ENCODE measurements at regions not wholly inside any gene's neighbourhood (a gene's known extent, or its start where the extent isn't known, plus 50 kb on each side); places are given as distances from the start of the nearest gene placed in this dataset.
"Not testable (repeated sequence)": the region's sequence is repeated elsewhere in the genome, so short reads cannot be mapped to it uniquely, and the experiment has no call there.

DNA sequence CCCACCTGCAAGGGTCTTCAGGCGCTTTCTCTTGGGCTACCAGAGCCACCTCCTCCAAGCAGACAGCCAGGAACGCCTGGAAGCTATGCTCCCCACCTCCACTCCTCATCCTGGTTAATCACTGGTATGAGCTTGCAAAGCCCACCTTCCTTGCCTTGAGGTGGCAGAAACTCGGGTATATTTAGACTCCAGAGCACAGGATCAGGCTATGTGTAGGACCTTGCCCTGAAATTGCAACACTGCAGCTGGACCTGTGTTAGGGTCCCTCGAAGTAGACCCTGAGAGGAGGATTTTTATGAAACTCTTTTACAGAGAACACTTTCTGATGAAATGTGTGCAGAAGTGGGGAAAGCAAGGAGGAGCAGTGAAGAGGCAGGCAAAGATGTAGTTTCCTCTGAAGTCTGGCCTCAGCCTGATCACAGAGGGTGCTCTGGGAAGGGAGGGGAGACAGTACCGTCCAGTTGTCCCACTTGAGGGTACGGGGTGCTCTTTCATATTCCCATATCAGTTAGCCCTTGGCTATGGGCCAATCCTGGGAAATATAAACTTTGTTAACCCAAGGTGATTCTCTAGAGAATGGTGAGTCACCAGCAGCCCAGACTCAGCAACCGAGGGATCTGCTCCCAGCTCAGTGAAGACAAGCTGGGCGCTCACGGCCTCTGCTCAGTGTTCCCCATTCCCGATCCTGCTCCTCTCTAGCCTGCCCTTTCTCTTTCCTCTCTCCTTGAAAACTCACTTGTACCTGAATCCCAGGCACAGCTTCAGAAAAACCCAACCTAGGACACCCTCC, 157.9 kb downstream of the UQCRFS1 start:
- no peak for DNase-seq (ENCODE audit: low read depth)

DNA sequence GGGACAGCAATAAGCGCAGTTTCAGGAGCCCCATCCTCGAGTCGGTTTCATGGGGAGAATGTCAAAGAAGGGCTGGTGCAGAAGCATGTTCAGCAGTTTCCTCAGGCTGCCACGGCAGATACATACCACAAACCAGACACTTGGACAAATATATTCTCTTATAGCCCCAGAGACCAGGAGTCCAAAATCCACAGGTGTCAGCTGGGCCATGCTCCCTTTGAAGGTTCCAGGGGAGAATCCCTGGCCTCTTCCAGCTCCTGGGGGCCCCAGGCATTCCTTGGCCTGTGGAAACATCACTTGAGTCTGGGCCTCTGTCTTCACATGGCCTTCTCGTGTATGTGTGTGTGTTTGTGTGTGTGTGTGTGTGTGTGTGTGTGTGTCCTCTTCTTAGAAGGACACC, 164.1 kb downstream of the UQCRFS1 start:
- no peak for DNase-seq (ENCODE audit: low read depth)

DNA sequence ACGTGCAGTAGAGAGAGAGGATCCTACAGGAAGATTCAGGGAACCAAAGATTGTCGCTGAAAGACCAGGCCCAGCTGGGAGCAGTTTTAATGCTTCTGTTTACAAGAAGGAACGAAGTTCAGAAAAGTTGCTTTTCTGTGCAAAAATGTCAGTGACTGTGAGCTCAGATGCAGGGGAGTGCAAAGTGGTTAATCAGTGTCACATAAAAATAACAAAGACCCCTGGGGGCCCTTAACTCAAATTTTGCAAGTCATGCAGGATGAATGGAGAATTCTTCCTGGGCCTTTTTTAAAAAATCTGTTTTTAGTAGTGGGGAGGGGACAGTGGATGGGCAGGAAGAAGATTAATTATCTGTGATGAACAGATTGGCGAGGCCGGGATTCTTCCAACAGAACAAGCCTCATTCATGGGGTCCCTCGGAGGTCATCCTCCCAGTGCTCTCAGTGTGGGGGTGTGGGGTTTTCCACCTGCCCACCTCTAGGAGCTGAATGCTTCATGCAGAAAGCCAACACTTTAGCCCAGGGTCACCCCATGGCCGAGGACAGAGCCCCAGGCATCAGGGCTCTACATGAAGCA, 167.2 kb downstream of the UQCRFS1 start:
- no peak for DNase-seq (ENCODE audit: low read depth)

DNA sequence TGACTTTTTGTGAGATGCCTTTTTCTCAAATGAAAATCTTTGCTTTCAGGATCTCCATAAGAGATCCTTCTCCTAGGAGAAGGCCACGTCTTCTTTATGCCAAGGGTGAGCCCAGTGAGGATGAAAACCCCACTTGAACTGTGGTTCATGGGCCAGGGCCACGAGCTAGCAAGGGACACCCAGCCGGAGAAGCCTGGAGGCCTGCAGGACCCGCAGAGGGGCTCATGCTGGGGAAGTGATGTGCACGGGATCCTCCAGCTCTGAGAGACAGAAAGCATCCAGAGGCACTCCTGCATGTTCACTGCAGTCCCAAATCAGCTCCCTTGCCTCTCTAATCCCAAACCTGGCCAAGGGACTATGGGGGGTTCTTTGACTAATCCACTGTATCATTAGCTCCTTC, 168.9 kb downstream of the UQCRFS1 start:
- DNase-seq (ENCODE audit: low read depth): no peak

DNA sequence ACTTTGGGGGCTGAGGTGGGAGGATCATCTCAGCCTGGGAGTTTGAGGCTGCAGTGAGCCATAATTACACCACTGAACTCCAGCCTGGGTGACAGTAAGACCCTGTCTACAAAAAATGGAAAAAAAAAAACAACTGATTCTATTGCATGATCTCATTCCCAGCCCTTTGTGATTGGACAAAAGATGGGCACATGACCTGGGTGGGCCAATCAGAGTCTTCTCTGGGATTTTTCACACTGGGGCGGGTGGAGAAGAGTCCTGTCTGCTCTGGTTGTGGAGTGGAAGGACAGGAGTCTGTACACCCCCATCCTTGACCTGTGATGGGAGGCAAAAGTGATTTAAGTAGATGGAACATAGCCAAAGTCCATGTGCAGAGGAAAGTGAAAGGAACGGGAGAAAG, 170.5 kb downstream of the UQCRFS1 start:
- DNase-seq (ENCODE audit: low read depth): no peak

DNA sequence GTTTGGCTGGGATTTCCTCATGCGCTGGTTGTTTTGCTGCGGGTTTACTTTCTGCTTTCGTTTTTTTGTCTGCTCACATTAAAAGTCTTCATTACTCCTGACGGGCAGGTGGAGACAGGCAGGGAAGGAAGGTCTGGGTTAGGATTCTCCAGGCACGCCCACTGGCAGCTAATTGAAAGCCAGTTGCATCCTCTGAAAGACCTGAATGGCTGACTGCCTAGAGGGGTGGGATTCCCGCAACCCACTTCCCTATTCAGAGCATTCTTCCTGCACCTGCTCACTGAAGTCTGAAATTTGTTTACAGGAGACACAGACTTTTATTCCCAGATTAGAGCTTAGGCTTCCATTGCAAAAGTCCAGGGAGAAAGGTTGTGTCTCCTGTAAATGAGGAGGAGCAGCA, 172.0 kb downstream of the UQCRFS1 start:
- no peak for DNase-seq (ENCODE audit: low read depth)

DNA sequence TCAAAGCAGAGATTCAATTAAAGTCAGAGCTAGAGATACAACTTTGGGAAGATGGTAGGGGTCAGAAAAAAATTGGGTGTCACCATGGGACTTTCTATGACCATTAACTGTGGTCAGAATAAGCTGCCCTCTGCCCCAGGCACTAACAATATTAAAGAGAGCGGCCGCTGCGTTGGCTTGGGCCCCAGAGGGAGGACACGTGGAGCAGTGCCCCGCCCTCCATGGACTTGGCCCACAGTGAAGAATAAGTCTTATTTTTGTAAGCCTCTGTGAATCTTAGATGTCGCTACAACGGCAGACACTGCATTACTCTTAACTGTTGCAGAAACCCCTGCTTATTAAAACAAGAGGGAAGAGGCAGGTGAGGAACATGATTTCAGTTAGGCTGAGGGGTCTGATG, 172.7 kb downstream of the UQCRFS1 start:
- DNase-seq (ENCODE audit: low read depth): no peak

DNA sequence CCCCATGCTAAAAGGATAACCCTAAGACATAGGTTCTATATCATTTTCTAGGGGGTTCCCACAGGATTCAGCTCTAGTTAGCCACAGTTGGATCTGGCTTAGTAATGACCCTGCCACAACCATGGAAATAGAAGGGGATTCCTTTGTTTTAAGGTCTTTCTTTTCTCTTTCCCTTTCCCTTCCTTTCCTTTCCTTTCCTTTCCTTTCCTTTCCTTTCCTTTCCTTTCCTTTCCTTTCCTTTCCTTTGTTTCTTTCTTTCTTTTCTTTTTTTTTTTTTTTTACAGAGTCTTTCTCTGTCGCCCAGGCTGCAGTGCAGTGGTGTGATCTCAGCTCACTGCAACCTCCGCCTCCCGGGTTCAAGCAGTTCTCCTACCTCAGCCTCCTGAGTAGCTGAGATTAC, 173.9 kb downstream of the UQCRFS1 start:
- not testable (repeated sequence) for DNase-seq (ENCODE audit: low read depth)

DNA sequence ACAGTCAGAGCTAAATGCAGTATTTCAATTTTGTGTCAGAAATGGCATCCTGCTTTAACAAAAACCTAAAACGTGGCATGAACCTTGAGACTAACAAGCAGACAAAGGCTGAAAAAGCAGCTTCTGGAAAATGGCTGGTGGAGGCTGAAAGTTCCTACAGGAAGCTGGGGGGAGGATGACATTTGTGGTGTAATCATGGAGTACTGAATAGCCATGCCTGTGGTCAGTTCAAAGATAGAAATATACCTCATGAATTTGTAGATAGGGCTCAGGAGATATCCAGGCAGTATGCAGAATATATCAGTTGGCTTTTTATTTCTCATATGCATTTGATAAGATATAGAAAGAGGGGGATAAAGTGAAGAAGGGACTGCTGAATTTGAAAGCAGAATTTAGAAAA, 181.7 kb downstream of the UQCRFS1 start:
- DNase-seq (ENCODE audit: low read depth): no peak

DNA sequence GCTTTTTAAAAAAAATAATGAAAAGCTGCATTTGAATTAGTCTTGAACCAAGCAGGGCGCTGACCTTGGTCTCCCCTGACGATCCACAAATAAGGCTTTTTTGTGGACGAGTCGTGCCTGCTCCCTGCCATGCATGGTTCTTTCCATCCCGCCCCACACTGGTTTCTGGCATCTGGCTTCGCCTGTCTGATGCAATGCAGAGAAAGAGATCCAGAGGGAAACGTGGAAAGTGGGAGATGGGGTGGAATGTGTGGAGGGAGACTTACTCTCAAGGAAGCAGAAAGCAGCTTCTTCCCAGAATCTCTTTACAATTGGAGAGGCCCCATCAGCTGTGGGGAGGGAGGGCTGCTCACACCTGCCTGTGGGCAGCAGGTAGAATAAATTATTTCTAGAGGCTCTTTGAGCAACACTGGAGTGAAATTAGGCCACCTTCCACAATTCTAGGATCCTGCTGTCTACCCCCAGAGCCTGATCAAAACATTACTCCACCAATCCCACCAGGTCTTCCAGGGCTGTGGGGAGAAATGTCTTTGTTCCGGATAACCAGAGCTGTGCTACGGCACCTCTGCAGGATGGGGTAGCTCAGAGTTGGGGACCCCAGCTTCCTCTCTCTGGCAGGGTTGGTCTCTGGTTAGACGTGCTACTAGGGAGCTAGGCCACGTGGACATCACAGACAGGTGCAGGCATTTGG, 183.5 kb downstream of the UQCRFS1 start:
- DNase-seq (ENCODE audit: low read depth): no peak

DNA sequence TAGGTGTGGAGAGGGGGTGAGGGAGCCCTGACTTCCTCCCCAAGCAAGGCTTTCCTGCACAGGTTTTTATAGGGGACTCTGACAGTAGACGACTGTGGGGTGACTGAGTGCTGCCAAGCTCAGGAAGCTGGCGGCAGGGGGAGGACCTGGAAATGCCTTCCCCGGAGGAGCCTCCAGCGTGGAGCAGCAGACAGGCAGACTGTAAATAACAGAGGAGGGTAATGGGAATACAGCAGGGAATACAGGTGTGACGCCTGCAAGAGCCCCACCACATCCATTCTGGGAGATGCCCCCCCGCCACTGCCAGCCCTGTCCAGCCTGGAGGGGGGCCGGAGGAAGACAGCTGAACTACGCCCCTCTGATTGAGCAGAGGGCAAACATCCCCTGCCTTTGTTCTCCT, 190.4 kb downstream of the UQCRFS1 start:
- DNase-seq (ENCODE audit: low read depth): no peak

DNA sequence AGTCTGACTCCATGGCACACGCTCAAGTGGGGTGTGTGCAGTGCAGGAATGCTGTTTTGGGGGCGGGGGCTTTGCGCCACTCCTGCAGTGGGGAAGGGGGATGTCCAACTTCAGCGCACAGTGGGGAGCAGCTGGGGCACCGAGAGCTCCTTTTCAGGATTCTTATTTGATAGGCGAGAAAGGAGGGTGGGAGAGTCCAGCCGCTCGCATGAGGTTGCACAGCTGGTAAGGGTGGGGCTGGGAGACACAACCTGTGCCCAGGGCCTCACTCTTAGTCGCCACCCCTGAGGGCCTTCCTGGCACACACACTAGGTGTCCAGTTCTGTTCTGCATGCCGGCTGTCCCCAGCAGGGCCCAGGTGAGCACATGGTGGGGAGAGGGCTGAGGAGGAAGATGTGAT, 190.8 kb downstream of the UQCRFS1 start:
- DNase-seq (ENCODE audit: low read depth): no peak

DNA sequence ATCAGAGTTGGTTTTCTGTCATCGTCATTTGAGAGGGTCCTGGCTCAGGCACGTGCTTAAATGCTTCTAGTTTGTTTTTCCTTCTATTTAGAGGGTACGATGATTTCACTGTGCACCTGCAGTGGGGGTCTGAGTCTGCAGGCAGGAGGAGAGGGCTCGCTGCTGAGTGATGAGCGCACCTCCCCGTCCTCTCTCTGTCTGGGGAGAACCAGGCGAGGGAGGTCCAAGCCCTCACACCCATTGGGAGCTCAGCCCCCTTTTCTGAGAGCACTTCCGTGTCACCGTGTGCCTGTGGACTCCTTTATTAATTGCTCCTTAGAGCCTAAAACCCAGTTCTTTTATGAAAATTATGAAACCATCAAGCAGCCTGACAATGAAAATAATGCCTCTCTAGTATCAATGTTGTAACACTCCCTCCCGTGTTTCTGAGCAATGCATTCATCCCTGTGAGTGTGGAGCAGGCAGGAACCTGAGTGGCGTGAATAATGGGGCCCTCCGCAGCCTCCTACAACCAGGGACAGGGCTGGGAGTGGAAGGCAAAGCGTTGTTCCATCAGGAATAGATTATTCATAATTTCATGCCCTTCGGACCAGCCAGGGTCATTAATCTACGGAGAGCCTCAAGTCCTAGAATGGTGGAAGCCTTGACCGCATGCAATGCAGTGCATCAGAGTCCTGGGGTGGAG, 191.6 kb downstream of the UQCRFS1 start:
- DNase-seq (ENCODE audit: low read depth): no peak

DNA sequence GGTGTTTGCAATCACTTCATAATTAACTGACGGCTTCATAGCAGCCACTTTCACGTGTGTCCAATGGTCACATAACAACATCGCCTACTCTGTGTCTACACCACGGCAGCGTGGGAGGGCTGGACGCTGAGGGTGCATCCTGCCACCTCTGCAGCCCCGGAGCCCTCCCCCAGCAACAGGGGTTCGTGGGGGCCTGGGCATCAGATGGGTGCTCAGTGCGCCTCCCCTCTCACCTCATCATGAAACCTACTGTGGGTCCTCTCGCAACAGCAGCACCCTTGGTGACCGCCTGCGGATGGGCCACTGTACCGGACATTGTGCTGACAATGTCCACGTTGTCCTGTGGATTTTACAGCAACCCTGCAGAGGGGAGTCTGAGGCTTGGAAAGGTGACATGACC, 193.5 kb downstream of the UQCRFS1 start:
- DNase-seq (ENCODE audit: low read depth): no peak

DNA sequence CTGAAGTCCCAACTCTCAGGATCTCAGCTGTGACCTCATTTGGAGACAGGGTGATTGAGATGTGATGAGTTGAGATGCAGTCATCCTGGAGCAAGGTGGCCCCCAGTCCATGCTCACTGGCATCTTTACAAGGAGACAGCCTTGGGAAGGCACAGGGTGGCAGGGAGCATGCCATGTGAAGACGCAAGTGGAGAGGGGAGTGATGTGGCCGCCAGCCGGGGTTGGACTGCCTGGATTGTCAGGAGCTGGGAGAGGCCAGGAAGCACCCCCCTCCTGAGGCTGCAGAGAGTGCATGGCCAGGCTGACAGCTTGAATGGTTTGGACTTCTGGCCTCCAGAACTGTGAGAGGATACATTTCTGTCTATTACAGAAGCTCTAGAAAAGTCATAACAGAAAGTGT, 194.4 kb downstream of the UQCRFS1 start:
- DNase-seq (ENCODE audit: low read depth): no peak

DNA sequence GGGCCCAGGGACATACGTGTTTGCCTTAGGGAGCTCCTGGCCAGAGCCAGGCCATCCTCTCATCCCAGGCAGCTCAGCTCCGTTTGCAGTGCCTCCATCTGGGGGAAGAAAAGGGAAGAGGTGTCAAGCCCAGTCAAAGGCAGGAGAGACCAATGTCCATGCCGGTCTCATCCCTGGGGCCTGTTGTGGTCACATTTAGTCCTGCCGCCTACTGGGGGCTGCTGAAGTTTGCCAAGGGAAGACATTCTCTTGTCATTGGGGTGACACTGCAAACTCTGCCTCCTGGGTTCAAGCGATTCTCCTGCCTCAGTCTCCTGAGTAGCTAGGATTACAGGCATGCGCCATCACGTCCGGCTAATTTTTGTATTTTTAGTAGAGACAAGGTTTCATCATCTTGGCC, 195.2 kb downstream of the UQCRFS1 start:
- DNase-seq (ENCODE audit: low read depth): no peak

DNA sequence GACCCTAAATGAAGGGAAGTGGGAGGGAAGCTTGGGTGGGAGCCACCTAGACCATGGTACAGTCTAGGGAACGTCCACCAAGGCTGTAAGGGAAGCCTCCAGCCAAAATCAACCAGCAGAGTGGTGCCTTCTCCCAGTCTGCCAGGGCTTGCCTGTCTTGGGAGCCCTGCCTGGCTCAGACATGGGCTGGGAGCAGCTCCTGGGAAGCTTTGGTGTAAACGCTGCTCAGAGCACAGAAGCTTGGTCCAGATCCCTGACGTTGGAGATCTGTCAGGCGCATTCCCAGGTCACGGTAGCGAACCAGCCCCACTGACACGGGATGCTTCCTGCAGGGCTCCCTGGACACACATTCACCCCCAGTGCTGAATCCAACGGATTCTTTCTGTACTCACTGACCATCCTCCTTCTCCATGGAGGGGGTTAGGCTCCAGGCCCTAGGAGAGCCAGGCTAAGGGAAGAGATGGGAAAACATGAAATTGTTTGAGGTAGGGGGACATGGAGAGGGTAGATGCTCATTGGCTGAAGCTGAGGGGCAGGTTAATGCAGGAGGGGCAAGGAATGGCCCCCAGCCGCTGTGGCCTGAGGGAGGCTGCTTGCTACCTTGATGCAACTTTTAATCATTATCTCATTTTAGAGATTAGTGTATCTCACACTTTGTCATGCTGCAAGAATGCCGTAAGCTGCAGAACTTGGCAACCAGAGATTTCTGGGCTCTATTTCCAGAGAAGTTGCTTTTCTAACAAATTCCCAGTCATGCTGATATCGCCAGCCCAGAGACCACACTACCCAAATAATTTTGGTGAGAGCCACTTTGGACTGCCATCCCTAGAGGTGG, 195.8 kb downstream of the UQCRFS1 start:
- no peak for DNase-seq (ENCODE audit: low read depth)

DNA sequence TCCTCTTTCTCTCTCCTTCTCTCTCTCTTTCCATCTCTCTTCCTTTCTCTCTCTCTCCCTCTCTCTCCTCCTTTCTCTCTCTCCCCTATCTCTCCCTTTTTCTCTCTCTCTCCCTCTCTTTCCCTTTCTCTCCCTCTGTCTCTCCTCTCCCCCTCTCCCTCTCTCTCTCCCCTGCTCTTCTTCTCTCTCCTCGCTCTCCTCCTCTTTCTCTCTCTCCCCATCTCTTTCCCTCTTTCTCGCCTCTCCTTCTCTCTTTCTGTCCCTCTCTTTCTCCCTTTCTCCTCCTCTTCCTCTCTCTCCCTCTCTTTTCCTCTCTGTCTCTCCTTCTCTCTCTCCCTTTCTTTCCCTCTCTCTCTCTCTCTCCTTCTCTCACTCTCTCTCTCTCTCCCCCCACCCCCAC, 196.6 kb downstream of the UQCRFS1 start:
- no peak for DNase-seq (ENCODE audit: low read depth)

DNA sequence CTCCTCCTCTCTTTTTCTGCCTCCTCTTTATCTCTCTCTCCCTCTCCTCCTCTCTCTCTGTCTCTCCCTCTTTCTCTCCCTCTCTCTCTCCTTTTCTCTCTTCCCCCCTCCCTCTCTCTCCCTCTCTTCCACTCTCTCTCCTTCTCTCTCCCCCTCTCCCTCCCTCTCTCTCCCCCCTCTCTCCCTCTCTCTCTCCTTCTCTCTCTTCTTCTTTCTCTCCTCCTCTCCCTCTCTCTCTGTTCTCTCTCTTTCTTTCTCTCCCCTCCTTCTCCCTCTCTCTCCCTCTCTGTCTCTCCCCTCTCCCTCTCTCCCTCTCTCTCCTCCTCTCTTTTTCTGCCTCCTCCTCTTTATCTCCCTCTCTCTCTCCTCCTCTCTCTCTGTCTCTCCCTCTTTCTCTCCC, 197.4 kb downstream of the UQCRFS1 start:
- DNase-seq (ENCODE audit: low read depth): no peak

DNA sequence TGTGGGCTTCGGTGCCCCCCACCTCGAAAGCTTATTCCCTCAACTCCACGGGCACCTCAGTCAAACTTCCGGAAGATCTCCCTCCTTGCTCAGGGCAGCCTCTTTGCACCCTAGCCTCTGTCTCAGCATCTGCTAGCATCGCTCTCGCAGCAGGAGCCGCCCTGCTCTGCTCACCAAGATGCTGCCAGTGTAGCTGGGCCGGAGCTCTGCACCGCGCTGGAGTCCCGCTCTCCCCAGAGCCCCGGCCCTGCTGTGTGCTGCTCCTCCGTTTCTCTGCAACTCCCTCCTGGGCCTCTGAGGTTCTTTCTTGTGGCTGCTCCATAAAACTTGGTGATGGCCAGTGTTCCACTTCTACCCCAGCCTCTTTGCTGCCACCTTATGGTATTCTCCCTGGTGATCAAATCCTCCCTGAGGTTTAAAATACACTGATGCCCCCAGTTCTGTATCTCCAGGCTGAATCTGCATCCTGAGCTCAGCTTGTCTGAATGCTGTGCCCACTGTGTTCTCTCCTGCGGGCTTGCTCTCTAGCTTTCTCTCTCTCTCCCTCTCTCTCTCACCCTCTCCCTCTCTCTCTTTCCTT, 198.0 kb downstream of the UQCRFS1 start:
- DNase-seq (ENCODE audit: low read depth): peak; percentile 3

DNA sequence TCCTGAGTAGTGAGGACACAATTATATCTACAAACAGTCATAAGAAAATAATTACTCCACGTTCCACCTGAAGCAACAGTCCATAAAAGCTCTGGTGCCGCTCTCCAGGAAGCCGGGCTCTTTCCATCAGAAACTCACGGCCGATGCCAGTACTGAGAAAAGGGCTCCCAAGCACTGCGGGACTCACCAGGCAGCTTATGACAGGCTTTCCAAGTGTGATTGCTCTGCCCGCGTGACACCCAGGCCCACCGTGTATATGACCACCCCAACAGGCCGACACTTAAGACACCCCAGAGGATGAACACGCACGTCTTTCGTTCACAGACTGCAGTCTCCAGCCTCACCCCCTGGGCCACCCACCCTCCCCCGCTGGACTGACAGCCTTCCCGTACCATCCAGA, 199.0 kb downstream of the UQCRFS1 start:
- no peak for DNase-seq (ENCODE audit: low read depth)

DNA sequence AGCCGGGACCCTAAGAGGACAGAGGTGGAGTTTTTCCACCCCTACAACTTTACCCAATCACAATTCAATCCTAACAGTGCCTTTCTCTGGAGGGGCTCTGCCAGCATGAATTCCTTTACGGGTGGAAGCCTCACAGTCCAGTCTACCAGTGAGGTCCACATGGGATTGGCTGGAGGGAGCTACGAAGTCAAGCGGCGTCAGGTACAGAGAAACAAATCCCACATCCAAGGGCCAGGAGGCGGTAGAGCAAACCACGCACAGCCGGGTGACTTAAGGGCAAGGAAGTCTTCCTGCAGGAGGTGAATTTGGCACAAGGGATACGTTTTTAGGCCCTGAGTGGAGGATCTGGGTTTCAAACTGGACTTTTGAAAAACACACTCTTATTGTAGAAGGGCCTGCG, 199.6 kb downstream of the UQCRFS1 start:
- no peak for DNase-seq (ENCODE audit: low read depth)

Measured in ELR (cell line).